ENCODE measurements at regions not wholly inside any gene's neighbourhood (a gene's known extent, or its start where the extent isn't known, plus 50 kb on each side); places are given as distances from the start of the nearest gene placed in this dataset.

DNA sequence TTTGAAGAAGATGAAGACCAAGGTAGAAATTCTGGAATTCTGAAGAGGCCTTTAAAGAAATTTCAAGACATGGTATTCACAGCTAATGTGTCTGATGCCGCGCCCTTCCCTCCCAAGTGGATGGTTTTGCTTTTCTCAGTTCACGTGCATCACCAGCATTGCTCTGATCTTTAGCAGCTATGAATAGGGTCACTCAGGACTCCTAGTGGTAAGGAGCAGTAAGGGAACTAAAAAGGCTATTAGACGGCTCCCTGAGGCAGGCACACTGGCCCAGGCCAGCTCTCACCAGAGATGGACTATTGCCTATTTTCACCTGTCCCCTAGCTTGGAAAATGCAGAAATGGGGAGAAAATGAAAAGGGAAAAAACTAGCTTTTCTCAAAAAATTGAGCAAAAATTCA is 447.5 kb upstream of the RASGEF1B start:
- Mint-ChIP-seq H3K9me3 (no peaks in the 10 kb centered on the region), H3K27me3 (ENCODE audit: insufficient read depth) (peaks cover 8% of the 10 kb centered on the region), H3K4me3 (no peak overlapping the region), H3K4me1 (ENCODE audit: low read depth) (peaks cover 4% of the 10 kb centered on the region), H3K27ac (no peak overlapping the region), H3K36me3 (ENCODE audit: low read depth) (no peaks in the 10 kb centered on the region)
- no peak for DNase-seq (ENCODE audit: low spot score)
- intact Hi-C loops (cut with micrococcal nuclease), result loop anchor here (10.0 kb wide), 1 partner anchor 286 kb away; no protein-coding TSS in a partner anchor

DNA sequence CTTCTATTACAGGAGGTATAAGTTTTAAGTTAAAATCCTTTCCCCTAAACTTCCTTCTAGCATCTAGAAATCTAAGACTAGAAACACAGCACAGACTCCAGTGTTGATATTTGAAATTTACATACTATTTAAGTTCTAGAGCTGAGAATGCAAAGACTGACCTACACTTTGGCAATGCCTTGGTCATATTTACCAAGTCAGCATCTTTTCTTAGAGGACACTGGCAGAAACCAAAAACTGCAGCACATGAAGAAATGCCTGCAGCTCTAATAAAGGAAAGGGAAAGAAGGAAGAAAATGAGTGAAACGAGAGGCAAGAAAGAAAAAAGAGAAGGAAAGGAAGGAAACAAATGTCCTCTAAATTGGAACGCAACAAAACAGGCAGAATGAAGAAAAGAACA is 443.7 kb upstream of the RASGEF1B start:
- H3K4me1 Mint-ChIP-seq (ENCODE audit: low read depth), result peaks cover 9% of the 10 kb centered on the region
- H3K27ac Mint-ChIP-seq, result no peak overlapping the region
- DNase-seq (ENCODE audit: low spot score), result no peak
- no peaks in the 10 kb centered on the region for H3K36me3 Mint-ChIP-seq (ENCODE audit: low read depth)
- H3K4me3 Mint-ChIP-seq, result no peak overlapping the region
- H3K9me3 Mint-ChIP-seq, result no peaks in the 10 kb centered on the region
- intact Hi-C loops (cut with micrococcal nuclease), result loop anchor here (2.0 to 10.0 kb wide), 2 partner anchors 289 to 445 kb away; partner anchors contain the start of gene RASGEF1B
- peaks cover 8% of the 10 kb centered on the region for H3K27me3 Mint-ChIP-seq (ENCODE audit: insufficient read depth)

DNA sequence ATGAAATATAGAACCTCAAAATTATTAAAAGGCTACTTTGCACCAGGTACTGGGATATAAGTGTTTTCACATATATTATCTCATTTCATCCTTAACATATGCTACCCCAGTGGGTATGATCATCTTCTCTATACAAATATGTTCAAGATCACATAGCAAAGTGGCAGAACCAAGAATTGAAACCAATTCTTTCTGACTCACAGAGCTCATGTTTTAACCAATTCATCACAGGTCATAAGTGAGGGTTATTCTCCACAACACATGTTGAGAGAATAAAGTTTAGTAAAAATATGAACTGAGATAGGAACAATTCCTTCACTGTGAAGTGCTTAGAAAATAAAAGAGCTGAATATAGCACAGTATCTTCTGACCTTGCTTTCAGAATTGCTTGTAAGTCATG is 442.9 kb upstream of the RASGEF1B start:
- no peak overlapping the region for H3K4me3 Mint-ChIP-seq
- no peaks in the 10 kb centered on the region for H3K36me3 Mint-ChIP-seq (ENCODE audit: low read depth)
- DNase-seq (ENCODE audit: low spot score), result no peak
- H3K27me3 Mint-ChIP-seq (ENCODE audit: insufficient read depth), result peaks cover 8% of the 10 kb centered on the region
- peaks cover 9% of the 10 kb centered on the region for H3K4me1 Mint-ChIP-seq (ENCODE audit: low read depth)
- intact Hi-C loops (cut with micrococcal nuclease), result loop anchor here (2.0 to 10.0 kb wide), 3 partner anchors 290 to 507 kb away; partner anchors contain the start of gene RASGEF1B
- H3K27ac Mint-ChIP-seq, result no peak overlapping the region
- no peaks in the 10 kb centered on the region for H3K9me3 Mint-ChIP-seq

DNA sequence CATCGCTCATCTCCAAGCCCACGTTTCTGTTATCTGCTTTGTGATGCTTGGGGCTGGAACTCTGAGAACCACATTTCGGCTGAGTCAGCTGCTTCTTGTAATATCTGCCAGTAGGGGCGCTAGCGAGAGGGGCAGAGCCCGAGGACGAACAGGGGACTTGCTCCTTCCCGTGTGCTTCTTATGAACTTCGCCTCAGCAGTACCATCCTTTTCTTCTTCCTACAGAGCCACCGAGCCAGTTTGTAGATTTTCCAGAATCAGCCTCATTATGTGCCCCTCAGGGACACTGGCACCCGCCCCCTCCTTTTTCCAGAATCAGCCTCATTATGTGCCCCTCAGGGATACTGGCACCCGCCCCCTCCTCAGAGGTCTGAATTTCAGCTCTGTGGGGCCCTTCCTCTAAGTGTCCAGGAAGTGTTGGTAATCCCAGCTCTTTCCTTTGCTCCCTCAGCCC is 441.7 kb upstream of the RASGEF1B start:
- H3K9me3 Mint-ChIP-seq, result no peaks in the 10 kb centered on the region
- peak; percentile 28 for DNase-seq (ENCODE audit: low spot score)
- no peaks in the 10 kb centered on the region for H3K36me3 Mint-ChIP-seq (ENCODE audit: low read depth)
- H3K27ac Mint-ChIP-seq, result no peak overlapping the region
- intact Hi-C loops (cut with micrococcal nuclease), result loop anchor here (5.0 to 10.0 kb wide), 2 partner anchors 291 to 506 kb away; no protein-coding TSS in a partner anchor
- peaks cover 8% of the 10 kb centered on the region for H3K27me3 Mint-ChIP-seq (ENCODE audit: insufficient read depth)
- H3K4me3 Mint-ChIP-seq, result no peak overlapping the region
- H3K4me1 Mint-ChIP-seq (ENCODE audit: low read depth), result peaks cover 9% of the 10 kb centered on the region

GRCh38 chr4:81912376-81913030 is 440.8 kb upstream of the RASGEF1B start:
- no peak for DNase-seq (ENCODE audit: low spot score)
- H3K4me1 Mint-ChIP-seq (ENCODE audit: low read depth), result peaks cover 9% of the 10 kb centered on the region
- no peaks in the 10 kb centered on the region for H3K36me3 Mint-ChIP-seq (ENCODE audit: low read depth)
- H3K9me3 Mint-ChIP-seq, result no peaks in the 10 kb centered on the region
- H3K27ac Mint-ChIP-seq, result no peak overlapping the region
- intact Hi-C loops (cut with micrococcal nuclease), result loop anchor here (5.0 to 10.0 kb wide), 2 partner anchors 292 to 505 kb away; no protein-coding TSS in a partner anchor
- H3K27me3 Mint-ChIP-seq (ENCODE audit: insufficient read depth), result peaks cover 6% of the 10 kb centered on the region
- no peak overlapping the region for H3K4me3 Mint-ChIP-seq

DNA sequence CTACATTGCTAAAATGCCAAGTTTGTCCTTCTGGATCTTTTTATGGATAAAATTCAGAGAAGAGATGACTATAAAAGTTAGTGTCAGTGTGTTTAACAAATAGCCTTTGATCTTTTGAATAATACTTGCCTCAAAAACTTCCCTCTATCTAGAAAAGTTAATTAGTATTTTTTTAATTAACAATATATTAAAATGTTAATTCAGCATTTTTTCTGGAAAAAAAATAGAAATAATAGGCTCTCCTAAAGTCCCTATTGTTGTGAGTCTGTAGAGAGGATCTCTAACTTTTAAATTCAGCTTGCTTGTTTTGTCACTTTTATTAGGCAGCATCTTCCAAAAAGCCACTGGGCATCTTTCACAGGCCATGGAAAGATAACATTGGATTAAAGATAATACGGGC is 435.2 kb upstream of the RASGEF1B start:
- Mint-ChIP-seq H3K36me3 (ENCODE audit: low read depth) (no peaks in the 10 kb centered on the region), H3K4me1 (ENCODE audit: low read depth) (peaks cover 5% of the 10 kb centered on the region), H3K27ac (no peak overlapping the region), H3K4me3 (no peak overlapping the region), H3K27me3 (ENCODE audit: insufficient read depth) (peaks cover 2% of the 10 kb centered on the region), H3K9me3 (no peaks in the 10 kb centered on the region)
- intact Hi-C loops (cut with micrococcal nuclease), result no loop called here
- DNase-seq (ENCODE audit: low spot score), result no peak

- H3K4me3 Mint-ChIP-seq, result no peak overlapping the region
- DNase-seq (ENCODE audit: low spot score), result no peak
- H3K9me3 Mint-ChIP-seq, result no peaks in the 10 kb centered on the region
- peaks cover 2% of the 10 kb centered on the region for H3K27me3 Mint-ChIP-seq (ENCODE audit: insufficient read depth)
- H3K4me1 Mint-ChIP-seq (ENCODE audit: low read depth), result peaks cover 5% of the 10 kb centered on the region
- no peak overlapping the region for H3K27ac Mint-ChIP-seq
- intact Hi-C loops (cut with micrococcal nuclease), result no loop called here
- no peaks in the 10 kb centered on the region for H3K36me3 Mint-ChIP-seq (ENCODE audit: low read depth)
These were observed 434.3 kb upstream of the RASGEF1B start for GRCh38 chr4:81905971-81906370.

GRCh38 chr4:81904121-81904520 is 432.4 kb upstream of the RASGEF1B start:
- Mint-ChIP-seq H3K4me3 (no peak overlapping the region), H3K9me3 (no peaks in the 10 kb centered on the region), H3K27ac (no peak overlapping the region), H3K27me3 (ENCODE audit: insufficient read depth) (peaks cover 2% of the 10 kb centered on the region), H3K4me1 (ENCODE audit: low read depth) (peaks cover 7% of the 10 kb centered on the region), H3K36me3 (ENCODE audit: low read depth) (no peaks in the 10 kb centered on the region)
- intact Hi-C loops (cut with micrococcal nuclease), result no loop called here
- DNase-seq (ENCODE audit: low spot score), result no peak

DNA sequence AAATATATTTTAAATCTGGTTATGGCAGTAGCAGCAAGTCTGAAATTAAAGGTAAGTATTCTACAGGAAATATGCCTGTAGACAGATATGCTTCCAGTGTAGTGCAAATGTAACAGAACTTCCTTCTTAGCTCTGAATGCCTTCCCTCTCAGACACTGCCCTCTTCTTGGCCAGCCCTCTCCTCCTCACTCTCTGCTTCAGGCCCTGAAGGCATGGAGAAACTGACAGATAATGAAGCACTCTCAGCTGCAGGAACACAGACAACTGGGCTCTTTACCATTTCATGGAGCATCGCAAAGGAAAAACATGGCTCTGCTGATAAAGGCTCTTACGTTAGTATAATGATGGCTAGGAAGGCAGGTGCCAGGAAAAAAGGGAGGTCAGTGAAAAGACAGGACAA is 431.5 kb upstream of the RASGEF1B start:
- Mint-ChIP-seq H3K9me3 (no peaks in the 10 kb centered on the region), H3K4me1 (ENCODE audit: low read depth) (peaks cover 13% of the 10 kb centered on the region), H3K27ac (no peak overlapping the region), H3K4me3 (no peak overlapping the region), H3K36me3 (ENCODE audit: low read depth) (no peaks in the 10 kb centered on the region), H3K27me3 (ENCODE audit: insufficient read depth) (peaks cover 2% of the 10 kb centered on the region)
- no peak for DNase-seq (ENCODE audit: low spot score)
- intact Hi-C loops (cut with micrococcal nuclease), result no loop called here

GRCh38 chr4:81898862-81899504 is 427.3 kb upstream of the RASGEF1B start:
- no peak for DNase-seq (ENCODE audit: low spot score)
- Mint-ChIP-seq H3K4me3 (no peak overlapping the region), H3K27ac (no peak overlapping the region), H3K9me3 (no peaks in the 10 kb centered on the region), H3K4me1 (ENCODE audit: low read depth) (peaks cover 8% of the 10 kb centered on the region), H3K36me3 (ENCODE audit: low read depth) (no peaks in the 10 kb centered on the region), H3K27me3 (ENCODE audit: insufficient read depth) (no peaks in the 10 kb centered on the region)
- intact Hi-C loops (cut with micrococcal nuclease), result no loop called here

DNA sequence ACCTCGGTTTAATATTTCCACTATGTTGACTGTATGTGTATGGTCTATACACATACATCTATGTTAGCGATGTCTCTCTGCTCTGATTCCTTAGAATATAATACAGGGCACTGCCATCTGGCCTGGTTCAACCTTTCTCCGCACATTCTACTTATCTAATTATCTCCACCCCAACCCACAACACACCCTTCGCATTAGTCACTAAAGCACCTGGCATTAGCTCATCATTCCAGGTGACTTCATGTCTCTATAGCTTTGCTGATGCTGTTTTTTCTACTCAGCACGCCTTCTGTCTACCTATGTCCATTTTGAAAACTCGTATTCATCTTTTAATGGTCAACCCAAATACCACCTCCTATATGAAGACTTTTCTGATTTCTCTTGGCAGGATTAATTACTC is 425.2 kb upstream of the RASGEF1B start:
- DNase-seq (ENCODE audit: low spot score), result no peak
- H3K9me3 Mint-ChIP-seq, result no peaks in the 10 kb centered on the region
- peaks cover 3% of the 10 kb centered on the region for H3K27me3 Mint-ChIP-seq (ENCODE audit: insufficient read depth)
- intact Hi-C loops (cut with micrococcal nuclease), result no loop called here
- peaks cover 8% of the 10 kb centered on the region for H3K4me1 Mint-ChIP-seq (ENCODE audit: low read depth)
- H3K36me3 Mint-ChIP-seq (ENCODE audit: low read depth), result no peaks in the 10 kb centered on the region
- no peak overlapping the region for H3K4me3 Mint-ChIP-seq
- no peak overlapping the region for H3K27ac Mint-ChIP-seq

- H3K9me3 Mint-ChIP-seq, result no peaks in the 10 kb centered on the region
- intact Hi-C loops (cut with micrococcal nuclease), result no loop called here
- H3K27ac Mint-ChIP-seq, result no peak overlapping the region
- H3K27me3 Mint-ChIP-seq (ENCODE audit: insufficient read depth), result peaks cover 3% of the 10 kb centered on the region
- no peak overlapping the region for H3K4me3 Mint-ChIP-seq
- H3K4me1 Mint-ChIP-seq (ENCODE audit: low read depth), result no peaks in the 10 kb centered on the region
- no peaks in the 10 kb centered on the region for H3K36me3 Mint-ChIP-seq (ENCODE audit: low read depth)
- DNase-seq (ENCODE audit: low spot score), result no peak
These were observed 419.6 kb upstream of the RASGEF1B start for GRCh38 chr4:81891005-81891996.

Measured in activated T-helper 1 cell treated with anti-CD3 and anti-CD28 coated beads, Interleukin-12 subunit alpha, Interleukin-12 subunit beta, Interleukin-2, Interleukin-4 antibody, amounts not matched to agents 30 ng/mL and 10 ng/mL and 1 ng/mL, durations not matched to agents 14 hours and 24 hours and 36 hours (primary cell).